GM12874 (cell line): ENCODE measurements at regions not wholly inside any gene's neighbourhood (a gene's known extent, or its start where the extent isn't known, plus 50 kb on each side); places are given as distances from the start of the nearest gene placed in this dataset.

Experiments
- CTCF ChIP-seq: IDR thresholded peaks from 2 replicates; pipeline ENCODE4 v1.5.1; 2011; ENCODE audit warnings: low read depth, mild to moderate bottlenecking, control low read depth, low read length, moderate library complexity; ENCODE audit not compliant: insufficient read depth

GRCh38 chr12:114757684-114758325 is 73.8 kb upstream of the TBX3 start:
- no peak for TF ChIP-seq CTCF

DNA sequence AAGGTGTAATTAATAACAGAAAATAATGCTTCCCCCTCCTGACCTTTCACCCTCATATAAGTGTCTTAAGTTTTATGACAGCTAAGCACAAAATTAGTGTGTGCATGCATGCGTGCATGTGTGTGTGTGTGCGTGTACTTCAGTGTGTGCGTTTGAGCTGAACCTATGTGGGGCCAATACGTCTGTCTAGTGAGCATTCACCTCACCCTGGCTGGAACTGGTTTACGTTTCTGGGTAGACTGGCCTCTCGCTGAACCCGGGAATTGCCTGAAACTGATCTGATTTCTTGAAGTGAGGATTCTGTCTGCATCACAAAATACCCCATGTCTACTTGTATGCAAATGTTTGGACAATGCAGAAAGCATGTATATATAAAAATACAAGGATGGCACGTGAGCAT is 68.2 kb upstream of the TBX3 start:
- no peak for TF ChIP-seq CTCF

DNA sequence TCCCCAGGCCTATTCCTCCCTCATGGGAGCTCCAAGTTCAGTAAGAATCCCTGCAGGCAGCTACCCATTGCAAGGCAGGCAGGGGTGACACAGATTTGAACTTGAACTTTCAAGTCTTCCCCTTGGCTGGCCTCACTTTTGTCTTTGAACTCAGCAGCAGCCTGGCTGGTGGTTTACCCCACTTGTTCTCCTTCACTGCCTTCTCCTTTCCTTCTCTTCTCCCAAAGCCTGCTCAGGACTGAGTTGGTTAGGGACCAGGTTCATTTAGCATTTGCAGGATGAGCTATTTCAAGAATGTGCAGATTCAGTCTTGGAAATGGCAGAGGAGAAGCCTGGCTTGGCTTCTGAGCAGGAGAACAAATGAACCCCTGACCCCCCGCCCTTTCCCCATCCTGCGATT is 67.7 kb upstream of the TBX3 start:
- no peak for TF ChIP-seq CTCF

- no peak for TF ChIP-seq CTCF
Observed at GRCh38 chr12:114750917-114751316, 66.9 kb upstream of the TBX3 start.

DNA sequence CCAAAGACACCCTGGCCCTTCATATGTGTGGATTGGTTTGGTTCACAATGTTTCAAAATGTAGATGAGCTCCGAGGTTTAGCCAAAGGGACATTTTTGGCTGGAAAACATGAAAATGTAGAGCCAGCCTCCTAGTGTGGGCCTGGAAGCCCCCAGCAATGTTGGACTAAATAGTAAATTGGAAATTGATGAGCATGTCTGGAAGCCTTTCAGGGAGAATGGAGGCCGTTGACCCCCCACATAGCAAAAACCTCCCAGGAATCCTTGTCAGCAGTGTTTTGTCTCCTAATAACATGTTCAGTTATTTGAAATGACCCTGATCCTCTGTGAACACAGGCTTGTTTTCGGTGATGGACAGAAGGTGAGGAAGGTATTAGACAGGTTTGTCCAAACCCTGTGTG is 65.1 kb upstream of the TBX3 start:
- TF ChIP-seq CTCF, result no peak

DNA sequence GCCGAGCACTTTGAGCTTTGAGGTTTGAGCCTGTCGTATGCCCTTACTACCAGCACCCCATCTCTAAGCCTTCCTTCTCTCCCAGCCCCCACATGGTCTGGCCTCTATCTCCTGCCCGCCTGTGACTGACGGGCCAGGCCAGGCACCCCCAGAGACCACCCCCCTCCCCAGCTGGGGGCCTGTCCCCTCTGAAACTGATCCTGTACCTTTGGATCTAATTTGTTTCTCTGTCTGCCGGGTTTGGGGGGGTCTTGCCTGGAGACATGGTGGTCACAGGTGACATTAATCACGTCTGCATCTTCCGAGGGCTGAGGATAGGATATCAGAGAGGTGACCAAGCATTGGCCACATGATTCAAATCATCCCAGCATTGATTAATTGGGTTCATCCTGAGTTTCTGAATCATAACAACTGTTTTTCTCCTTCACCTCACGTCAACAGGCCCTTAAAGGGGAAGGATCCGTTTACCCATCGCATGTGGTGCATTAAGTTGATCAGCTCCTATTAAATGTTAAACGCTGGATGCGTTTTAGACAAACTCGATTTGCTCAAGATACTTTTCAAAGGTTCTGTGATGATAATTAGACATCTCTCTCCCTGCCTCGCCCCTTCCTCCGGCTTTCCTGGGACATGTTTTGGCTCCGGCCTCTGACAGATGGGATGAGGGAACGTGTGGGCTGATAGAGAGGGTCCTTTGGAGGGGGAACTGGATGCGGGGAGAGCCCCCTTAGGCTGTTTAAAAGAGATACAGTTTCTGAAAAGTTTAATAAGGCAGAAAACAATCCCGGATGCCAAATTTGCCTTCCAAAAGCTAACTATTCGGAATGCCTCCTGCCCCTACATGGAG is 63.3 kb upstream of the TBX3 start:
- TF ChIP-seq CTCF, result no peak

- no peak for TF ChIP-seq CTCF
Observed at GRCh38 chr12:114746297-114747011, 62.5 kb upstream of the TBX3 start.
